Astrocyte of the spinal cord (primary cell): ENCODE measurements at regions not wholly inside any gene's neighbourhood (a gene's known extent, or its start where the extent isn't known, plus 50 kb on each side); places are given as distances from the start of the nearest gene placed in this dataset.

Experiments
- DNase-seq: peaks from one replicate; pipeline ENCODE4 v3.0.0; 2011; ENCODE audit warnings: low read depth, low spot score
- H3K4me3 ChIP-seq: 2 replicates; pipeline ENCODE4 v1.5.1; 2011; ENCODE audit warnings: low read depth, mild to moderate bottlenecking, low read length, moderate library complexity
- CTCF ChIP-seq: IDR thresholded peaks from 2 replicates; pipeline ENCODE4 v1.5.1; 2012; ENCODE audit warnings: low read depth, mild to moderate bottlenecking, low read length, inconsistent platforms
- in situ Hi-C: cut with HindIII; loops from 2 replicates; pipeline ENCODE4 v1.10.0; 2017; ENCODE audit warnings: low sequenced_read_pairs

- no peak overlapping the region for H3K4me3 ChIP-seq
- no peak for DNase-seq
- in situ Hi-C loops, result no loop called here
- TF ChIP-seq CTCF, result no peak
Measured at GRCh38 chr3:139248593-139249255, 95.1 kb upstream of the MRPS22 start.

- in situ Hi-C loops, result no loop called here
- no peak for TF ChIP-seq CTCF
- no peak for DNase-seq
- no peak overlapping the region for H3K4me3 ChIP-seq
Measured at GRCh38 chr3:139251529-139251928, 92.3 kb upstream of the MRPS22 start.

GRCh38 chr3:139252719-139253118 lies 91.1 kb upstream of the MRPS22 start:
- DNase-seq, result no peak
- H3K4me3 ChIP-seq, result no peak overlapping the region
- TF ChIP-seq CTCF, result no peak
- in situ Hi-C loops, result no loop called here

GRCh38 chr3:139258276-139258675 lies 85.5 kb upstream of the MRPS22 start:
- no peak for DNase-seq
- in situ Hi-C loops, result no loop called here
- no peak overlapping the region for H3K4me3 ChIP-seq
- TF ChIP-seq CTCF, result no peak

- in situ Hi-C loops, result no loop called here
- no peak for DNase-seq
- H3K4me3 ChIP-seq, result no peak overlapping the region
- no peak for TF ChIP-seq CTCF
Measured at GRCh38 chr3:139259398-139259797, 84.4 kb upstream of the MRPS22 start.

- no peak for TF ChIP-seq CTCF
- in situ Hi-C loops, result no loop called here
- no peak for DNase-seq
- no peak overlapping the region for H3K4me3 ChIP-seq
Measured at GRCh38 chr3:139260041-139260486, 83.8 kb upstream of the MRPS22 start.
